NCI-H446 treated with DMSO at 0.1 percent for 48 hours (cell line): ENCODE measurements at regions not wholly inside any gene's neighbourhood (a gene's known extent, or its start where the extent isn't known, plus 50 kb on each side); places are given as distances from the start of the nearest gene placed in this dataset.
"Not testable (repeated sequence)": the region's sequence is repeated elsewhere in the genome, so short reads cannot be mapped to it uniquely, and the experiment has no call there.

Source experiments
- DNase-seq: peaks from one replicate; lab custom pipeline; 2025; lab: John Stamatoyannopoulos, UW

DNA sequence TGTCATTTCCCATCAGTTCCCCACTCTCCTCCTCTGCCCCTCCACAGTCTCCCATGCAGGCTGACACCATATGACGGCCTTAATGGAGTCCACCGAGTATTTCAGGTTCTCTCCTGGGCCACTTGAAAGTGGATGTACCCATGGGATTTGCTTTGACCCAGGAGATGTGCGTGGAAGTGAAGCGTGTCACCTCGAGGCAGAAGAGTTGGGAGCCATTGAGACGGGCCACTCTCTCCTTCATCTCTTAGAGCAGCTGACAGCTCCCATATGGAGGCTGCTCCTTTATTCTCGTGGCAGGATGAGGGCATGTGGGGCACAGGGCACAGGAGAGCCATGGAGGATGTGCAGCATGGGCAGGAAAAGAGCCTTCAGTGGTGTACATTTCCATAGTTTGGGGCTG lies 144.7 kb upstream of the CRYM start:
- DNase-seq = not testable (repeated sequence)

- not testable (repeated sequence) for DNase-seq
Measured at GRCh38 chr16:21404699-21405098, 126.6 kb upstream of the CRYM start.

DNA sequence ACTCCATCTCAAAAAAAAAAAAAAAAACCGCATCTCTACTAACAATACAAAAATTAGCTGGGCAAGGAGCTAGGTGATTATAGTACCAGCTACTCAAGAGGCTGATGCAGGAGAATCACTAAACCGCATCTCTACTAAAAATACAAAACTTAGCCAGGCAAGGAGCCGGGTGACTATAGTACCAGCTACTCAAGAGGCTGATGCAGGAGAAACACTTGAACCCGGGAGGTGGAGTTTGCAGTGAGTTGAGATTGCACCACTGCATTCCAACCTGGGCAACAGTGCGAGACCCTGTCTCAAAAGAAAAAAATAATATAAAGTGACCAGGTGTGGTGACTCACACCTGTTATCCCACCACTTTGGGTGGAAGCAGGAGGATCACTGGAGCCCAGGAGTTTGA lies 119.8 kb upstream of the CRYM start:
- DNase-seq = not testable (repeated sequence)

DNA sequence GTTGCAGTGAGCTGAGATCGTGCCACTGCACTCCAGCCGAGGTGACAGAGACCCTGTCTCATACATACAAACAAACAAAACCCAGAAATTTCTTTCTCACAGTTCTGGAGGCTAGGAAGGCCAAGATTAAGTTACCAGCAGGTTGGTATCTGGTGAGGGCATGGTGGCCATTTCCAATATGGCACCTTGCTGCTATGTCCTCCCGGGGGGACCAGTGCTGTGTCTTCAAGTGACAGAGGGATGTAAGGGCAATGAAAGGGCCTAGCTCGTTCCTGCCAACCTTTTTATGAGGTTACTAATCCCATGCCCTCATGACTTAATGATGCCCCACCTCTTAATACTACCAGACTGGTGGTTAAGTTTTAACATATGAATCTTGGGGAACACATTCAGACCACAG lies 118.5 kb upstream of the CRYM start:
- not testable (repeated sequence) for DNase-seq

DNA sequence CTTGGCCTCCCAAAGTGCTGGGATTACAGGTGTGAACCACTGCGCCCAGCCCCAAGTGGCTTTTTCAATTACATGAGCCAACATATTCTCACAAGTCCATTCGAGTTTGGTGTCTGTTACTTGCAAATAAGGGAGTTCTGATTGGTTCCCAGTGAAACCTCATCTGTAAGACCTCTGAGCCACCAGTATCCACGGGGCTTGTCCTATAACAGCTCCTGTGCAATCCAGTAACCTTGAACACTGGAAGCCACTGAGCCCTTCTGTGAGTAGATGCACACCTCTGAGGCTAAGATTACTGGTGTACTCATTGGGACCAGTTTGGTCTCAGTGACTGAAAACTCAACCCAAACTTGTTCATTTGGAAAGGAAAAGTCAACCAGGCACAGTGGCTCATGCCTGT lies 112.5 kb upstream of the CRYM start:
- DNase-seq = not testable (repeated sequence)

GRCh38 chr16:21389860-21390259 lies 111.8 kb upstream of the CRYM start:
- not testable (repeated sequence) for DNase-seq

GRCh38 chr16:21387757-21388156 lies 109.7 kb upstream of the CRYM start:
- DNase-seq = not testable (repeated sequence)

GRCh38 chr16:21386201-21386915 lies 108.3 kb upstream of the CRYM start:
- not testable (repeated sequence) for DNase-seq

GRCh38 chr16:21383682-21384081 lies 105.6 kb upstream of the CRYM start:
- DNase-seq = not testable (repeated sequence)

- DNase-seq = not testable (repeated sequence)
Measured at GRCh38 chr16:21379645-21380044, 101.6 kb upstream of the CRYM start.

- DNase-seq = not testable (repeated sequence)
Measured at GRCh38 chr16:21376196-21376899, 98.3 kb upstream of the CRYM start.

- DNase-seq = not testable (repeated sequence)
Measured at GRCh38 chr16:21375334-21375733, 97.2 kb upstream of the CRYM start.

DNA sequence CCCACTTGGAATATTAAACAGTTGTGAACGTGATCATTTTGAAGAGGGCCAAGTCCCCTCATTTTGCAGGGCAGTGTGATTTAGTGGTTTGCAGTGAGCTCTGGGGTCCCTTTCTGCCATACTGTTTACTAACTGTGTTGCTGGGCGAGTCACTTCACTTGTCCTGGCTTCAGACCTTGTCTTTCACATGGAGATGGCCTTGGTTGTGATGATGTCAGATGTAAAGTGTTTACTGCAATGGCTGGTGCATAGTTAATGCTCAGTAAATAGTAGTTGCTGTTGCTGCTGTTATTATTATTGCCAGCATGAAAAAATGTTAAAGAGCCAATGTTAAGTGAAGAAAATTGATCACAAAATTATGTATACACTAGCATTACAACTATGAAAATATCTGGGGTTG lies 95.4 kb upstream of the CRYM start:
- not testable (repeated sequence) for DNase-seq

DNA sequence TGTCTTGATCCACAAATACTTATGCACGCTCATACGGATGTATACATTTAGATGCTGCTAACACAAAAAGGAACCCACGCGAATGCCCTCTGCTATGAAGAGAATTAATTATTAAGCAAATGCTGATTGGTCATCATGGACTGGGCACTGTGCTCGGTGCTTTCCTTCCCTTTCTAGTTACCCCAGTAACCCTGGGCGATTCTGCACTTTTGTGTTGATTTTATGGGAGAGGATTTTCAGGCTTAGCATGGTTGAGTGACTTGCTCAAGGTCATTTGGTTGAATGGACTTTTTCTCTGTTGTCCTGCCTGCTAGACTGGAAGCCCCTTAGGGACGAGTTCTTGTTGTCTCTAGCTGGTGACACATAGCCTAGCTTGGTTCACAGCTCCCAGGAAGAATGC lies 94.8 kb upstream of the CRYM start:
- not testable (repeated sequence) for DNase-seq

GRCh38 chr16:21372162-21372835 lies 94.2 kb upstream of the CRYM start:
- DNase-seq = not testable (repeated sequence)

GRCh38 chr16:21370791-21371190 lies 92.7 kb upstream of the CRYM start:
- DNase-seq = peak; percentile 20

DNA sequence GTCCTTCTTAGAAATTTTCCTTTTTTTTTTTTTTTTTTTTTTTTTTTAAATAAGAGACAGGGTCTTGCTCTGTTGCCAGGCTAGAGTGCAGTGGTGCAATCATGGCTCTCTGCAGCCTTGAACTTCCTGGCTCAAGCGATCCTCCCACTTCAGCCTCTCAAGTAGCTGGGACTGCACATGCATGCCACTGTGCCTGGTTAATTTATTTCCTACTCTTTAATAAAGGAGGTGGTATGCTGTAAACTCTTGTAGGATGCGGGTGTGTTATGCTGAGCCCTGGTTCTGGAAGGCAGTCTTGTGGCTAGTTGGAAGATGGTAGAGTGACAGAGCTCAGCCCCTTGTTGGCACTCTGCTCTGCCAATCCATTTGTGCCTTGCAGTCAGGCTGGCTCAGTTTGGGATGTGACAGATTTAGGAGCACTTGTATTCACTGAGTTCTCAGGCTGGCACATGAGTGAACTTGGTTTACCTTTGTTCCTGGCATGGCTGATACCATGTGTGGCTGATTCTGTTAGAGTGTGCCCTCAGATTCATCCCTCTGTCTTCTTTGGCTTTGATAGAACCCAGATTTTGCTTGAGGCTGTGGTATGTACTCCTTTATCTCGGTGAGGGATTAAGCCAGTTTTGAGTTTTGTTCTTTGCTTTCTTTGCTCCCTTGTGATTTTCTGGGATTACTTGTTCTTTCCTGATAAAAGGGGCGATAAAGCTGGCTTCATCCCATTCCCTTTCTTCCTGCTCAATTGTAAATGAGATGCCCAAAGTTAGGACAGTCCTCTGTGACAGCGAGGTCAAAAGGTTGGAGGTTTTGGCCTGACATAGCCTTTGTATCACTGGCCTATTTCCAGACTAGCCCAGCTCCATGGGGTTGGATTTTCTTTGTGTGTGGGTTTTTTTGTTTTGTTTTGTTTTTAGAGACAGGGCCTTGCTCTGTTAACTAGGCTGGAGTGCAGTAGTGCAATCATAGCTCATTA lies 91.2 kb upstream of the CRYM start:
- peak; percentile 17 for DNase-seq

DNA sequence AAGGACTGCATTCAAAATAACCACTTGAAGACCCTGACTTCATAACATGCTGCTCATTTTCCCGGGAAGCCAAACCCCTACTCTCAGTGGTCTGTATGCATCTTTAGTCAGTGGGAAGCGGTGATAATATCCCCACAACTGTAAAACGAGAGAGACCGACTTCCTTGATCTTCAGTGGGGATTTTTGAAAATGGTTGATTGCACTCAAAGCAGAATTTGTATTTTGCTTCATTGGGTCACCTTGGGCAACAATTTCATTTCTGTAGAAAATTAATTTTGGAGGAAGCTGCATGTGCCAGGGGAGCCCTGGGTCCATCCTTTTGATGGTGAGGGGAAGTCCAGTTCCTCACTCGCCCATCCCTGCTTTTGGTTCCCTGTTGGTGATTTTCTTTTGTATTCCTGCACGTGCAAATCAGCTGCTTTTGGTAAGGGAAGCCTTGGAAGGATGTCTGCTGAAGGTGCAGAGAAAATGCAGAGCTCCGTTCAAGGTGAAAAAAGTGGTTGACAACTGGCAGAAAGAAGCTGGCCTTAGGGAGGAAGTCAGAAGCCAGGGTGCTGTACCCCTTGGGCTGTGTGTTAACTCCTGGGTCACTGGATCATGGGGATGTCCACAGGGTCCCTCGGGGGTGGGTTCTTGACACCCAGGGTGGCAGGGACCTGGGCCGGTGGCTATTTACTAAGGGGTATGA lies 89.8 kb upstream of the CRYM start:
- DNase-seq = not testable (repeated sequence)

DNA sequence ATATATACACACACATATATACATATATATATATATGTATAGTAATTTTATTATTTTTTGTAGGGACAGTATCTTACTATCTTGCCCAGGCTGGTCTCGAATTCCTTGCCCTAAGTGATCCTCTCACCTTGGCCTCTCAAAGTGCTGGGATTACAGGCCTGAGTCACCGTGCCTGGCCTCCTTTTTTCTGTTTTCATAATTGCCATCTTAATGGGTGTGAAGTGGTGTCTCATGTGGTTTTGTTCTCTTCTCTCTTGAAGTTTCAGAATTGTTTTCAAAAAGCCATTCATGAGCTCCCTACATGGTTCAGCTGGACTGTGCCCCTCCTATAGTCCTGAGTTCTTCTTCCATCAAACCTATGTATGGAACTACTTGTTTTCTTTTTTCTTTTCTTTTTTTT lies 88.9 kb upstream of the CRYM start:
- not testable (repeated sequence) for DNase-seq

GRCh38 chr16:21365541-21365940 lies 87.5 kb upstream of the CRYM start:
- not testable (repeated sequence) for DNase-seq
